Stimulated activated CD4-positive, alpha-beta T cell treated with anti-CD3 and anti-CD28 coated beads, Interleukin-4, amount 100 ng/mL, for 4 hours (primary cell): ENCODE measurements at regions not wholly inside any gene's neighbourhood (a gene's known extent, or its start where the extent isn't known, plus 50 kb on each side); places are given as distances from the start of the nearest gene placed in this dataset.

Experiments used
- DNase-seq, 2 experiments: peaks; one replicate each; pipeline ENCODE4 v3.0.0-alpha.2; 2020

- no peak for DNase-seq
Measured at GRCh38 chr15:46266661-46267060, 631.8 kb downstream of the SQOR start.

GRCh38 chr15:46270481-46271147 is 635.8 kb downstream of the SQOR start:
- no peak for DNase-seq

DNA sequence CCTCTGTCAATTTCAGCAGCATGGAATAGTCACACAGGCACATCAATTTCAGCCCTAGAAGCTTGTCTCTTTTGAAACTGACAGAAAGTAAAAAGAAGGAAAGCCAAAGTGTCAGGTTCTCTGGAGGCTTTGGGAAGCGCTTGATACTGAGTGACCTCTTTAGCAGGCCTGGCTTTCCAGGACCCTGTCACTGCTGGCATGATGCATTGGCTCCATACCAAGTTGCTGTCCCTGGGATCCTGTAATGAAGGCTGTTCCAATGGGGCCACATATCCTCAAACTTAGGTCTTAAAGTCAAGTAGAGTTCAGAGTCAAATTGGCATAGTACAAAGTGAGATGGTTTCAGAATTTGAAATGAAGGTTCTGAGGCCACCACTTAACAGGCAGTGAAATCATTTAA is 640.9 kb downstream of the SQOR start:
- no peak for DNase-seq

- no peak for DNase-seq
Measured at GRCh38 chr15:46277451-46277850, 642.6 kb downstream of the SQOR start.

GRCh38 chr15:46278062-46278461 is 643.2 kb downstream of the SQOR start:
- no peak for DNase-seq

DNA sequence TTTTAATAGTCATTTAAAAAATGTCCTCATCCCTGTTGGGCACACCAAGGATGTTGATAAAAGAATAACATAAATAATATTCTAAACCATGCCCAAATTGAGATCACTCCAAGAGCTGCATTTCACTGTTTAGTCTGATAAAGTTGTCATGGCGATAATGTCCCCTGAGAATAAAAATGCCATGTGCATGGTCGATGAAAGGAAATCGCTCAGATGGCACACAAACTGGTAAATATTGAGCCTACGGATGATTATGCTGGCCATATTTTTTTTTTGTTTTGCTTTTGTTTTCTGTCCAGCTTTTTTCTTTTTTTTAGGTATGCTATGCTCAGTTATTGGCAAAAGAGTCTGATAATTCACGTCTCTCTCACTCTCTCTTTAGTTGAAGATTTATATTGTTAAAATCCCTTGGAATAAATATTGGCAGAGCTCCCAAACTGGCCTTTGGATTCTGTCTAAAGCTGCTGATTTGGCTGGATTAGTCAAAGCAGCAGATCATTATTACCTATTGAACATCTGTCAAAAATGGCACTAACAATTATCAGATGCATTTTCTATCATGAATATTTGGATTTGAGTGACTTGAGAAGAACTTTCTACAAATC is 643.8 kb downstream of the SQOR start:
- DNase-seq, result no peak

GRCh38 chr15:46280762-46281542 is 646.1 kb downstream of the SQOR start:
- no peak for DNase-seq

- no peak for DNase-seq
Measured at GRCh38 chr15:46293550-46293949, 658.7 kb downstream of the SQOR start.

- DNase-seq, result no peak
Measured at GRCh38 chr15:46296002-46296401, 661.2 kb downstream of the SQOR start.

- no peak for DNase-seq
Measured at GRCh38 chr15:46296797-46297196, 662.0 kb downstream of the SQOR start.

DNA sequence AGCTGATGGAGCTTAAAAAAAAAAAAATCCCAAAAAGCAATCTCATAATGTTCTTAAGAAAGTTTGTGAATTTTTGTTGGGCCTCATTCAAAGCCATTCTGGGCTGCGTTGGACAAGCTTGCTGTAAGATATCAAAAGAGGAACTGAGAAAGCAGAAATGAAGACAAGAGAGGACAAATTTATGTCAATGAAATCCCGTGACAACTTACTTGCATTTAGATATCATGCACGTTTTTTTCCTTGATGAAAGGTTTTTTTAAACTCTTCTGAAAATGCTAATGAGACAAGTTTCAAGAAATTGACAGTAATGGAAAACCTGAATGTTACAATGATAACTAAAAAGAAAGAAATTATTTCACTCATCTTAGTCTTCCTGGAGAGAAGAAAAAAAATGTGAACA is 662.9 kb downstream of the SQOR start:
- no peak for DNase-seq

DNA sequence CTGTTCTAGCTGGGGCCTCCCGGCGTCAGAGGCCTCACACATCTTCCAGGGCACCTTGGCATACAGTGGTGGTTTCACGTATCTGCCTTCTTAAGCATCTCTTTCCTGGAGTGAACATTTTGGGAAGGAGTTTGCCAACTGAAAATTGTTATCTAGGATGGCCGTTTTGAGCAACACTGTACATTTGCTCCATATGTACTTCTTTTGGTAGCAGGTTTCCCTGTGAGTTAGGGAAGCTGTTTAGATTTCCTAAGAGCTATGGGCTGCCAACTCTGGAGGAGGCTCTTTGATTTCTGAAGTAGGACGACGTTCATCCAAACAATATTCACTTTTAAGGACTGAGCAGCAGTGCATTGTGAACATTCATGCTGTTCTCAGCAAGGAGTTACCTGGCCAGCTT is 665.9 kb downstream of the SQOR start:
- DNase-seq, result no peak

GRCh38 chr15:46301291-46301690 is 666.5 kb downstream of the SQOR start:
- no peak for DNase-seq

DNA sequence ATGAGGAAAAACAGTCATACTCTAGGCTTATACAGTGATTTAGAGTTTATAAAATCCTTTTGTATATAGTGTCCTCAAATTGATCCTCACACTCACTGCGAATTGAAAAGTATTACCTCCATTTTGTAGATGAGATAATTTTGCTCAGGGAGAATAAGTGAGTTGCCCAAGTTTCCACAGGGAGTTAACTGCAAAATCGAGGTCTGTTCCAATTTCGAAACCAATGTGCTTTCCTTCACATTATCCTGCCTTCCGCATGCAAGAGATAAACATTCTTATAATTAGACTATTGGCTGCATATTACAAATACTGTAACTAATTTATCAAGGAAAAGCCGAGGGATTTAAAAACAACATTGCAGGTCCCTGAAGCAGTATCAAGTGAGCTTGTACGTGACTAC is 667.0 kb downstream of the SQOR start:
- DNase-seq, result no peak

DNA sequence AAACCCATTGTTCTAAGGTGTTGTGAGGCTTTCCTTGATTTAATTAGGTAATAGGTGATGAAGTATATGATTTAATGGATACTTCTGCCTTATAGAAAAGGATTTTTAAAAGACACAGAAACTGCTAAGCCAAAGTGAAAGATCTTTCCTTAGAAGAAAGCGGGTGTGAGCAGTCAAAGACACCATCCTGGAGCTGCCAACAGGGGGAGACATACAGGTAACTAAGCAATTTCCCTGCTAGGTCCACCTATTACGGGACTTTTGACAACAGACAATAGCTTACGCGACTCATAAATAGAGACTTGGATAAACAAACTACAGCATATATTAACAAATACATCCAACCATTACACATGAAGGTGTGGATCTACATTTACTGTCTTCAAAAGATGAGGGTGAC is 669.5 kb downstream of the SQOR start:
- DNase-seq, result no peak

DNA sequence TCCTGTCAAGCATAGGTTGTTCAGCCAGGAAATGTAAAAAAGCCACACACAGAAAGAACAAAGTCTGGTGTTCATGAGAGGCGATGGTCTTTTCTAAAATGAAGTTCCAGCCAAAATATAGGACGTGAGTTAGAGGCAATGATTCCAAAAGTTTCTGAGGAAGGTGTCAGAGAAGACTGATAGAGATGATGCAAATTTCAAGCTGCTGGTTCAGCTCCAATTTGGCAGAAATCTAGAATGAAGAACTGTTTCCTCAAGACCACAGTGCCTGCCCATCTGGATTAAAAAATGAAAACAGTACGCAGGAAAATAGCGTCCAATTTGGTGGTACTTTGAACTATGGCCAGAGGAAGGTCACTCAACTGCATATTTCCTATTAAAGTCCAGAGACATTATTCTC is 672.9 kb downstream of the SQOR start:
- no peak for DNase-seq

DNA sequence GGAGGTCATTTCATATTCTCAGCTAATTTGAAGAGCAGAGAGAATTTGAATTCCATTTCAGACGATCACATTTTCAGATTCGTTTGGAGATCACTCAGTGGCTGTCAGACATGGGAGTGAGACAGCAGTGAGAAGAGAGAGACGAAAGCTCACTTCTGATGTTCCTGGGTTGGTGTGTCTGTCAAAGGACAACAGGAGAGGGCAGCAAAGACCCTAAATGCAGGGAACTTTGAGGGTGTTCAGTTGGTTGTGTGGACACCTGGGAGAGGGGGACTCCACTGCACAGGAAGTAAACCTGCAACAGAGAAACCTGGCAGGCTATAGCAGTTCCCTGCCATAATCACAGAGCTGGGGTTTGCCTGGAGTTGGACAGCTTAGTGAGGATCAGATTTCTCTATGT is 675.1 kb downstream of the SQOR start:
- no peak for DNase-seq

- DNase-seq, result peak; percentile 21 to 31
Measured at GRCh38 chr15:46312133-46312740, 677.4 kb downstream of the SQOR start.

DNA sequence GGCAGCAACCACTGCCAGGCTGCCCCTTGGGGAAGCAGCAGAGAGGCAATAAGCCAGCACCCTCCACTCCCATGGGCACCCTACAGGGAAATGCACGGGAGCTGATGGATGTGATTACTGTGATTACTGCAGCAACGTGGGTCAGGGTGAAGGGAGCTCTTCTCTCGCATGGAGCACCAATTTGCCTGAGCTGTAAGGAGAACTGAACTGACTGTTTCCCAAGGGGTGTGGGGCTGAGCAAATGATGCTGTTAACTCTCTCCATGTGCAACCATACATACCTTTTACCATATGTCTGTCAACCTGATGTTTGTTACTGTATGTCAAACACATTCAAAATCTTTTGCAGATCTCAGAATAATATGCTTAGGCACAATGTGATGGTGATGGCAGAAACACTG is 680.6 kb downstream of the SQOR start:
- DNase-seq, result no peak

DNA sequence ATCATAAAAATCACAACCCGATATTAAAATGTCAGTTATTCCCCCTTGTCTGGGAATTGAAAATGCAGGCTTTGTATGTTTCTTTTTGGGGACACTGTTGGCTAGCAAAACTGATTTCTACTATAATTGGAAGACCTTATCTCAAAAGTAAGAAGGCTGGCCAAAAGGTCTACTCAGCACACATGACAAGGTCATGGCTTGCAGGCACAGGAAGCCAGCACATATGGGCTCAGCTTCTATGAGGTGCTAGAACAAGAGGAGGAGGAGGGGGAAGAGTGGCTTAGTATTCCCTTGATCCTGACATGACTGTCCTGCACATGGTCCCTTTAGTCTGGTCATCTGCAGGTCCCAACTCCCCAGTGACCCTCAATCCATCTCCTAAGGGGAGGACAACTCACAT is 681.2 kb downstream of the SQOR start:
- no peak for DNase-seq

DNA sequence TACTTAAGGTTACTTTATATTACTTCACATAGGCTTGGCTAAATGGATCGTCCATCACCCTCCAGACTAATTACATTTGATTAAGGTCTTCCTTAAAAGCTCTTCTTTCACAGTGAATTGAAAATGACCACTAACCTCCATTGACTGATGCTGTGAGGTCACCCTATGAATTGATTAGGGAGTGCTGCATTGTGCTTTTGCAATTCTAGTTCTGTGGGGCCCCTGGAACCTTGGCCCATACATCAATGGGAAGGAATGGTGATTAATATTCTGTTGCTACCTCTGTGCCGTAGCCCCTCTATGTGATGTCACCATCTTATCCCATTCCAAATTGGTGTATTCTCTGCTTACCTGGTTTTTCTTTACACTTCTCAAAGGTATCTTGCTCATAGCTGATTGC is 682.2 kb downstream of the SQOR start:
- no peak for DNase-seq

DNA sequence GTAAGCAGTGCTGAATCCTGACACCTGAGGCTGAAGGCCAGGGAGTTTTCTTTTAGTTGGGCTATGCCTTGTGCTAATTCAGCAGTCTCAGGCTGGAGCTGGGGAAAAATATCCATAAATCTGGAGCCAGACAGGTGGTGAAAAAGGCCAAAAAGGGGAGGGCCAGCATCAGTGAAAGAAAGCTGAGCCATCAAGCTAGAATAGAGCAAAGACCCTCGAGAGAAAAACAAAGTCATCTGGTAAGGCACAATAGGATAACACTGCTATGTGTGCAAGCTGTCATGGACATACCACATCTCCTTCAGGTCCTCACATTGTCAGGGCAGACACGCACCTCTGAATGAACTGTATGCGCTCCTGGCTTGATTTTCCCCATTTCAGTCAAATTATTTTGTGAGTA is 687.9 kb downstream of the SQOR start:
- no peak for DNase-seq

DNA sequence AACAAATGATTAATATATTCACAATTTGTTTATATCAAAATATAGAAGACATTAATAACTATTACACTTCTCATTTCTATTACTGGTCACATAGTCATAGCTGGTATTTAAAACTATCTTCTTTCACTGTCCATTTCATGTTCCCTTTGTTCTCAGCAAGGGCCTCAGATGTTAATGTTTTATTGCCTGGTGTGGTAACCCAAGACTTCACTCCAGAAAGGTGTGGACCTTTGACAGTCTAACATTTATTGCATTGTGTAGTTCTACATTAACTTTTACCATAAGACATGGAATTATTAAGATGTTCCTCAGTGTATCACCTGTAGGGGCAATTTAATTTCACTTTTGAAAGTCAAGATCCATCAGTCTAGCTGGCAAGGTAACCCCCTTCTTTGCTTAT is 691.3 kb downstream of the SQOR start:
- DNase-seq, result no peak

DNA sequence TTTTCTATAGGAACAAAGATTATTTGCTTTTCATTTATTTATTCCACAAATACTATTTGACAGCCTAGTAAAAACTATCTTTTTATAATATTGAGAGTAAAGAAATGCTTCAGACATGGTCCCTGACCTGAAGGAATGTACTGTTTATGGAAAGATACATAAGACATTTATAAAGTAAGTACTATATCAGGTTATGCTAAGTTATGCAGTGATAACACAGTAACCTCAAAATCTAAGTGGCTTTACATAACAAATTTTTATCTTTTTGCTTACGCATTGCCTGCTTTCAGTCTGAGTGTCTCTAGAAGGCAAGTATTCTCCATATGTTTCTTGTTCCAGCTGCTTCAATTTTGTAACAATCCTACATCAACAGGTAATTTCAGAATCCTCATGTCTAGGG is 694.0 kb downstream of the SQOR start:
- DNase-seq, result no peak
